GM12891 (cell line): ENCODE measurements at regions not wholly inside any gene's neighbourhood (a gene's known extent, or its start where the extent isn't known, plus 50 kb on each side); places are given as distances from the start of the nearest gene placed in this dataset.
"Not testable (repeated sequence)": the region's sequence is repeated elsewhere in the genome, so short reads cannot be mapped to it uniquely, and the experiment has no call there.

Experiments used
- DNase-seq: peaks from one replicate; pipeline ENCODE4 v3.0.0; 2011; ENCODE audit warnings: low spot score; ENCODE audit not compliant: insufficient read length
- FAIRE-seq: peaks from 2 replicates; lab custom pipeline; 2011; peaks lifted over from hg19 to GRCh38; lab: Jason Lieb, UNC
- PAX5 ChIP-seq: IDR thresholded peaks from 2 replicates; pipeline ENCODE4 v1.6.1; 2011; ENCODE audit warnings: low read length, moderate library complexity, mild to moderate bottlenecking; ENCODE audit not compliant: insufficient read depth, severe bottlenecking
- POLR2A ChIP-seq: IDR thresholded peaks from 2 replicates; pipeline ENCODE4 v1.6.1; 2011; ENCODE audit warnings: low read depth, low read length, control low read depth
- POLR2AphosphoS5 ChIP-seq: IDR thresholded peaks from 2 replicates; pipeline ENCODE4 v1.6.1; 2011; ENCODE audit warnings: low read depth, low read length, control low read depth
- POU2F2 ChIP-seq: IDR thresholded peaks from 2 replicates; pipeline ENCODE4 v1.6.1; 2011; ENCODE audit warnings: low read depth, mild to moderate bottlenecking, control low read depth, low read length, moderate library complexity
- SPI1 ChIP-seq: IDR thresholded peaks from 2 replicates; pipeline ENCODE4 v1.6.1; 2011; ENCODE audit warnings: low read depth, low read length, control low read depth
- TAF1 ChIP-seq: IDR thresholded peaks from 2 replicates; pipeline ENCODE4 v1.6.1; 2011; ENCODE audit warnings: low read depth, low read length, control low read depth

- not testable (repeated sequence) for FAIRE-seq, DNase-seq
These were observed 157.7 kb downstream of the GIPC2 start for GRCh38 chr1:78203410-78203982.

GRCh38 chr1:78210175-78210574 lies 164.4 kb downstream of the GIPC2 start:
- FAIRE-seq (no peak), DNase-seq (no peak)
- no peak for TF ChIP-seq SPI1
- TF ChIP-seq POLR2AphosphoS5, result no peak
- no peak for TF ChIP-seq POU2F2
- no peak for TF ChIP-seq POLR2A
- TF ChIP-seq PAX5, result no peak
- no peak for TF ChIP-seq TAF1

GRCh38 chr1:78211483-78212092 lies 165.8 kb downstream of the GIPC2 start:
- no peak for FAIRE-seq
- DNase-seq, result no peak
- TF ChIP-seq POU2F2 (no peak), POLR2A (no peak), POLR2AphosphoS5 (no peak), PAX5 (no peak)

- DNase-seq, result no peak
- no peak for FAIRE-seq
- TF ChIP-seq POU2F2, result no peak
- TF ChIP-seq PAX5, result no peak
- TF ChIP-seq SPI1, result no peak
- TF ChIP-seq POLR2AphosphoS5, result no peak
- no peak for TF ChIP-seq POLR2A
- no peak for TF ChIP-seq TAF1
These were observed 168.6 kb downstream of the GIPC2 start for GRCh38 chr1:78214334-78214733.

GRCh38 chr1:78222225-78222959 lies 176.6 kb downstream of the GIPC2 start:
- TF ChIP-seq POLR2AphosphoS5 (no peak), POU2F2 (no peak), PAX5 (no peak), TAF1 (no peak)
- no peak for FAIRE-seq
- no peak for DNase-seq

GRCh38 chr1:78222960-78223358 lies 177.2 kb downstream of the GIPC2 start:
- no peak for FAIRE-seq
- TF ChIP-seq POLR2A (no peak), POLR2AphosphoS5 (no peak), TAF1 (no peak), SPI1 (no peak), PAX5 (no peak), POU2F2 (no peak)
- no peak for DNase-seq

GRCh38 chr1:78223417-78224215 lies 177.8 kb downstream of the GIPC2 start:
- DNase-seq (no peak), FAIRE-seq (no peak)
- TF ChIP-seq PAX5 (no peak), POU2F2 (no peak), TAF1 (no peak), POLR2A (no peak), POLR2AphosphoS5 (no peak), SPI1 (no peak)

GRCh38 chr1:78224246-78224785 lies 178.6 kb downstream of the GIPC2 start:
- no peak for DNase-seq
- TF ChIP-seq POLR2A, result no peak
- no peak for TF ChIP-seq SPI1
- no peak for TF ChIP-seq TAF1
- no peak for TF ChIP-seq PAX5
- no peak for FAIRE-seq

GRCh38 chr1:78224861-78225552 lies 179.2 kb downstream of the GIPC2 start:
- FAIRE-seq, result no peak
- DNase-seq, result no peak
- TF ChIP-seq PAX5, result no peak
- TF ChIP-seq POLR2AphosphoS5, result no peak
- no peak for TF ChIP-seq POLR2A
- TF ChIP-seq POU2F2, result no peak
- no peak for TF ChIP-seq TAF1
- TF ChIP-seq SPI1, result no peak
